HG03139 (cell line): ENCODE measurements at regions not wholly inside any gene's neighbourhood (a gene's known extent, or its start where the extent isn't known, plus 50 kb on each side); places are given as distances from the start of the nearest gene placed in this dataset.
A peak's percentile ranks its signal among the peaks of the same experiment; 100 is the strongest.
"Not testable (repeated sequence)": the region's sequence is repeated elsewhere in the genome, so short reads cannot be mapped to it uniquely, and the experiment has no call there.

Experiments used
- ATAC-seq: cut with Tn5 transposase; IDR thresholded peaks from one replicate; pipeline ENCODE4 v1.9.1; 2021; ENCODE audit not compliant: unreplicated experiment

DNA sequence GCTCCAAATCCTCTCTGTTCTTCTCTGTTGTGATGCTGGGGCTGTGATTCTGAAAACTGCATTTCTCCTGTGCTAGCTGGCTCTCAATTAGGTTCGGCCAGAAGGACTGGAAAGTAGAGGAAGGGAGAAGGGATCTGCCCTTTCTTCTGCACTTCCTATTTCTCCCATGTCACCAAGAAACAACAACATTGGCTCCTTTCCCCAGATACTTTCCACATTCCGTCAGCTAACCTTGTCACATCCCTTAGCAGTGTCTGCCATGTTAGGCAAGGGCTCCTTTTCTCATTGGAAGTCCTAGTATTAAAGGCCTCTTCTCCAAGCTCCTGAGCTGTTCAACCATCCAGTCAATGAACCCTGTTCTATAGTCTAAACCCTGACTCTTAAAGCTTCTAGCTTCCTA, 171.1 kb downstream of the ZNF621 start:
- no peak for ATAC-seq

DNA sequence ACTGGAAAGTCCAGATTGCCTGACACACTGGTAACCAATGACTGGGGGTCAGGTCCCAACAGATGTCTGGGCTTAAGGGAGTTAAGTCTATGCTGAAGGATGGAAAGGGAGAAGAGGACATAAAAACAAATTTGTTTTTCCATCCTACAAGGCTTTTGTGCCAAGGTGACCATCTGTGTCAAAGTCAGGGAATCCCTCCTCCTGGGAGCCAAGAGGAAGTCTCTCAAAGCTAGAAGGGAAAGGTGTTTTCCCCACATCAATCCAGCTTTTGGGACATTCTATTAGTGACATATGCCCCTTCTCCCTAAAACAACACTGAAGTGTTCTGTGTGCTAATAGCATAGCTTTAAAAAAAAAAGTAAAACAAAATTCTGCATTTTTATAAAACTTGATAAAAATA, 173.9 kb downstream of the ZNF621 start:
- ATAC-seq = not testable (repeated sequence)

DNA sequence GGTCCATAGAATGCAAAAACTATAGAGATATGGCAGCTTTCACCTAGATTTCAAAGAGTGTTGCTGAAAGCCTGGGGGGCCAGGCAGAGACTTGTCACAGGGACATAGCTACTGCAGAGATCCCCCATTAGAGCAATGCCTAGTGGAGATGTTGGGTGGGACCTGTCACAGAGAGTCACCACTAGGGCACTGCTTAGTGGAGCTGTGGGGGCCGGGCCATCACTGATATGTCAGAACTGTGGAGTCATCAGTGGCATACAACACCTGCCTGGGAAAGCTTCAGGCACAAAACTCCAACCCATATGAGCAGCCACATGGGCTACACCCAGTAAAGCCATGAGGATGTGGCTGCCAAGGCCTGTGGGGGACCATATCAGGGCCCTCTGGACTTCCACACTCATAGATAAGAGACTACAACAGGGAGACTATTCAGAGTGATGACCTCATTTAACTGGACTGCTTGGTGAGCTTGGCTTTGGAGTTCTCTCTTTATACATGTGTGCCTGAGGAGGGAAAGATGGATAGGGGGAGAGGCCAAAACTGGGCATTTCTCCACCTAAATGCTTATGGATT, 176.3 kb downstream of the ZNF621 start:
- no peak for ATAC-seq

DNA sequence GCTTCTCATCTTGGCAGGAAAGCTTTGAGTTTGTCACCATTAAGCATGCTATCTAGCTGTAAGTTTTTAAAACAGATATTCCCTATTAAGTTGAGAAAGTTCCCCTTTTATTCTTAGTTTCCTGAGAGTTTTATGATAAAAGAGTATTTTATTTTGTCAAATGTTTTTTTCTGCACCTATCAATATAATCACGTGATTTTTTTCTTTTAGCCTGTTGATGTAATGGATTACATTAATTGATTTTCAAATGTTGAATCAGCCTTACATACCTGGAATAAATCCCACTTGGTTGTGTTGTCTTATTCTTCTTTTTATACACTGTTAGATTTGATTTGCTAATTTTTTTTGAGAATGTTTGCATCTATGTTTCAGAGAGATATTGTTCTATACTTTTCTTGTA, 179.5 kb downstream of the ZNF621 start:
- ATAC-seq = no peak

DNA sequence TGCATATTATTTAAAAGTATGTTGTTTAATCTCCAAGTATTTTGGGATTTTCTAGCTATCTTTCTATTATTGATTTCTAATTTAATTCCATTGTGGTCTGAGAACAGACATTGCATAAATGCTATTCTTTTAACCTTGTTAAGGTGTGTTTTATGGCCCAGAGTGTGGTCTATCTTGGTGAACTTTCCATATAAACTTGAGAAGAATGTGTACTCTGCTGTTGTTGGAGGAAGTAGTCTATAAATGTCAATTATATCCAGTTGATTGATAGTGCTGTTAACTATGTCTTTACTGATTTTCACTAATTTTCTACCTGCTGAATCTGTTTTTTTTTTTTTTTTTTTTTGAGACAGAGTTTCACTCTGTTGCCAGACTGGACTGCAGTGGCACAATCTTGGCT, 180.9 kb downstream of the ZNF621 start:
- no peak for ATAC-seq

DNA sequence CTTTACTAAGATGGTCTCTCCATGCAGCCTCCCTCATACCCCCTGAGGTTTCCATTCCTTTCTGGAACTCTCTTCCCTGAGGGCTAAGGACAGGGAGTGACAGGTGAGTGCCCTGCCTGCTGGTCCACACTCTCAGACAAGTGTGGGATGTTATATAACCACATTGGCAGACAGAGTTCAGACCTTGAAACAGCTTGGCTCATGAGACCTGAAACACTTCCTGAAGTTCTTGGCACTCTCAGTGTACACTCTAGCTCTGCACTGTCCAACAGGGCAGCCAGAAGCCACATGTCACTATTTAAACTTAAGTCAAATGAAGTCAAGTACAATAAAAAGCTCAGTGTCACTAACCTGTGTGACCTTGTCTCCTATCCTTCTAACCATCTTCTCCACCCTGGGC, 188.5 kb downstream of the ZNF621 start:
- no peak for ATAC-seq

DNA sequence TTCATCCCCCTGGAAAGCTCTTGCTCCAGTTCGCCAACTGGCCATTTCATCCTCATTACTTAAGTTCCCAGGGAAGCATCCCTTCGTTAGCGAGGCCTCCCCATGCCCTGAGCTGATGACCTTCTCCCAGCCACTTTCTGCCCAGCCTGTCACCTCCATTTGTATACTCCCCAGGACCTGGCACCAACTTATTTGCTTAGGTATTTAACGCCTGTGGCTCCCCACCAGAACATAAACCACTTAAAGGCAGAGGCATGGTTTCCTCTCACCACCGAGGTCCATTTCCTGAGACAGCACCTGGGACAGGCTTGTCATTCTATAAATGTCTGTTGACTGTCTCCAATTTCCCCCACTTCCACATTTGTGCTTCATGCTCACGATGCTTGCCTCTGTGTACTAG, 189.0 kb downstream of the ZNF621 start:
- ATAC-seq = no peak

DNA sequence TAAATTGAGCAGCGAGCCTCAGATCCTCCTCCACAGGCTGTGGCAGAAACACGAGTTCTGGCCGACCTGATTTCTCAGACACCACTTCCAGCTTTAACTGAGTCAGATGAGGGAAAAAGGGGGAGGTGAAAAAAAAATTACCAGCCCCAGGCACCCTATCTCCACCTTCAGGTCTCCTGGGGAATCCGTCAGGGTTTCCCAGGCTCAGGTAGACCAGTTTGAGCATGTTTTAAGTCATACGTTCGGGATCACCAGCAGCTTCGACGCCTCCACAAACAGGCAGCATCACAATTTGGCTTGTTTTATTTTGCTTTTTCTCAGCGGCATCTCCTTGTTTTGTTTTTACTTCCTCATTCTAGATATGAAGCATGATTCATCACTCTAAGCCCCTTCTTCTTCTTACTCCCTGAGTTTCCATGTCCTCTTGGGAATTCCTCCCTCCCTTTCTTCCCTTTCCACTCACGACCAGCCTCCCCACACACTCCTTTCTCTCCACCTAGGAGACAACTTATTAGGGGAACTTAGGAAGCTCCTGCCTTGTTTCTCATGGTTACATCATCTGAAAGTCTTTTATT, 190.1 kb downstream of the ZNF621 start:
- no peak for ATAC-seq

DNA sequence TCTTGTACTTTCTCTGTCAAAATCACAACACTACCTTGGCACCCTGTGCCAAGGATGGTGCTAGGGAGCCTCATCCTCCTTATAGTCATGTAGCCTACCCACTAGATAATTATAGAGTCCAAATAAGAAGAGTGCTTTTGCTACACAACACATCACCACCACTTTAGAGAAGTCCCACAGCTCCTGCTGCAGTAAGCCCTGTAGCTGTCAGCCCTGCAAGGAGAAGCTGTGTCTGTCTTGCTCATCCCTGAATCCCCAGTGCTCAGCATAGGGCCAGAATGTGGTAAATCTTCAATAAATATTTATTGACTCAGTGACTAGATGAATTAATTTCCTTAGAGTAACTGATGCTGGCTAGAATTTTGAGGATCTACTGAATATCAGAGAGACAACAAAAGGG, 190.8 kb downstream of the ZNF621 start:
- ATAC-seq = no peak

DNA sequence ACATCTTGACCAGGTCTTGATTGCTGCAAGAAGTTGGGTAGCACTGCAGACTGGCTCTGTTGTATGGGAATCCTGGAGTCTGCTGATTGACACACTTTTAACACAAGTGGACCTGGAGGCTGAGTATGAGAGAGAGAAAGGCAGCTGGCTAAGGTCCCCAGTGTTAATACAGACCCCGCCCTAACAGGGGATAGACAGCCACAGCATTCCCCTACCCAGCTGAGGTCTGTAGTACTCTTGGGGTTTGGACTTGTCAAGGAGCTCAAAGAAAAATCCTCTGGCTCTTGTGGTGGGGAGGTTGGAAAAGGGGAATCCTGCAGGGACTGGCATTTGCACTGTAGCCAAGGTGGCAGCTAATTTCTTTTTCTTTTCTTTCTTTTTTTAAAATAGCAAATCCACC, 192.7 kb downstream of the ZNF621 start:
- ATAC-seq = no peak

DNA sequence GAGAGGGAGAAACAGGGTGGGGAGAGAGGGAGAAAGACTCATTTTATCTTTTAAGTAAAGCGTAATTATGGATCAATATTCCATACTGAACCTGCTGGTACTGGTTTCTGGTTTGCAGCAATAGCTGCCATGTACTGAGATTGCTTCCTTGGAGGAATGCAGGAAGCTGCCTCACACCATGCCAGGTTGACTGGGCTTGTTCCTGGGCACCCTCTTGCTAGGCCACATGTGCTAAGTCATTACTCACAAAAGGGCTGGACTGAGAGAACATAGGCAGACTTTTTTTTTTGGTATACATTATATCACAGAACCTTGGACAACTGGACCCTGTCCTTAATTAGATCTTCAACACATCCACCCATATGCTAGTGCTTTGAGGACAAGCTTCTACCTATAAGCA, 193.4 kb downstream of the ZNF621 start:
- peak; percentile 13 for ATAC-seq

DNA sequence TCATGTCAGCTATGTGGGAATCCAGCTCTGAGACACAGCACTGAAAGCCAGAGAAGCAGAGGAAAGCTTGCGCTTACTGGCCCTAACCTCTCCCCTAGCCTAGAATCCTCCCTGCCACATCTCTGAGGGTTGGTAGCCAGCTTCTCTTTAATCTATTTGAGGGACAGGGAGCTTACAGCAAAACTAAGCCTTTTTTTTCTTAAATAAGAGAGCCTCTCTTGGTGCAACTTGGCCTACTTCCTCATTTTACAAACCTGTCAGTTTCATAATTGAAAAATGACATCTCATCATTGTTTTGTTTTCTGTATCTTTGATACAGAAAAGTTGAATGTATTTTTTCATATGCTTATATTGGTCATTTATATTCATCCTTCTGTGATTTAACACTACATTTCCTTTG, 193.9 kb downstream of the ZNF621 start:
- ATAC-seq = peak; percentile 88

DNA sequence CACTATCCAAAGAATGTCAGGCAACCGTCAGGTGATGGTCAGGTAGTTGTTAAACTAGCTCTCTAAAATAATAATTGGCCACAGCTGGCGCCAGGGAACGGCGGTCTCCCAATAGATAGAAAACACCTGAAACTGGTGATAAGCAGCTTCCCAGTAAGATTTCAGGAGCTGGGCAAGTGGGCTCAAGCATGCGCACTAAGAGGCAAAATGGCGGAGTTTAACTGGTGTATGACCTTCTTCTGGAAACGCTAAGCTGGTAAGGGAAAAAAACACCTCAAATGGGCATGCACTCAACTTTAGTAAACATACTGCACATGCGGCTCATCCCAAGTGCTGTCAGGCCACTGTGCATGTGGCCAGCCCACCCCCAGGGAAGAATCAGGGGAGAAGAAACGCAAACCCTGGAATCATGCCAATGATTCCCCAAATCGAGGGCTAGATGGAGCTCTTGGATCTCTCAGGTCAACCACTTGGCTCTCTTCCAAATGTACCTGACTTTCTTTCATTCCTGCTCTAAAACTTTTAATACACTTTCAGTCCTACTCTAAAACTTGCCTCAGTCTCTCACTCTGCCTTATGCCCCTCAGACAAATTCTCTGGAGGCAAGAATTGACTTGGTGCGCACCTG, 195.0 kb downstream of the ZNF621 start:
- no peak for ATAC-seq

DNA sequence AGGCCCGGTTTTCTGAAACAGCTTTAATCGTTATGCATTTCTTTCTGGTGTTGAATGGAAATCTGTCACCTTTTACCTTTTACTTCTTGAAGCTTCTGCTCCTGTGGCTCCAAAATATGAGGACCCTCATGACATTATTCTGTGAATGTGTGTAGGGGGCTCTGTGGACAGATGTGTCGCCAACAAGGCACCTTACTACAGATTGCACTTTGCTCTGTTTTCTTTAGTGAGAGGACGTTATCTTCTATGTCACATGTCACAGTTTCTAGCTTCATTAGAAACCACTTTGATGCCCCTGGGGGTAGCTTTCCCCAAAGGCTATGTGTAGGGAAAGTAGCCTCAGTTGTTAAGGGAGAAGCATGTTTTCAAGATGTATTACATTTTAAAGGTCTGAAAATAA, 195.6 kb downstream of the ZNF621 start:
- ATAC-seq = no peak

DNA sequence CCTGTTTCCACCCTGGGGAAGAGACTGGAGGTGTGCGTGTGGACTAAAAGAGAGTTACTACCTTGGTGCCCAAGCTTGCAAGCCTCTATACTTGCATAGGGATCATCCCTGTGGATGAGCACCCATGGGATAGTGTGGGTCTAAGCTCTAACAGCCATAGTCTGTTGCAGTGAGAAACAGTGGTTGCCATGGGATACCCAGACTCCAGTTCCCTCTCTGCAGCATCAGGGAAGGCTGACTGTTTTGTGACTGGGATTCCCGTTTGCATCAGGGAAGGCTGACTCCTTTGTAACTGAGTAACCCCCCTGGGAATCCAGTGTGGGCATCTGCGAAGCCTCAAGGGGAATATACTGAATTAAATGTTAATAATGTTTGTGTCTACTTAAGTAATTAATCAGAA, 196.1 kb downstream of the ZNF621 start:
- ATAC-seq = no peak

DNA sequence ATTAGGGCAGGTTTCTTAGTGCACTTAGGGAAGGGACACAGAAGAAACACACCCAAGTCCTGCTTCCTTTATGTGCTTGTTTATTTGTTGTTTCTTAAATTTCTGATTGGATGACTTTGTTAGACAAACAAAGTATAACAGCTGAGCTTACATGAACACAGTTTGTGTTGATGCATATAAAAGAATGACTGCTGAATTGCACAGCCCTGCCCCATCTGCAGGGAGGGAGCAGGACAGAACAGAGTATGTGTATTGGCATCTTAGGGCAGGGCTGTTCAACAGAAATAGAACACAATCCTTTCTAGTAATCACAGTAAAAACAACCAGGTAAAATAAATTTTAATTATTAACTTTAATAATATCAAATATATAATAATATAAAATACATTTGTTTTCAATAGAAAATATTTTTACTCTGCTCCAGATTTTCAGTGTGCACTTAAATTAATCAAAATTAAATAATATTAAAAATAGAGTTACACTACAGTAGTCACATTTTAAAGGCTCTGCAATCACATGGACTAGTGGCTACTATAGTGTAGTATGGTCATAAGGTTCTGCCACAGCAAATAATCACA, 198.4 kb downstream of the ZNF621 start:
- no peak for ATAC-seq

DNA sequence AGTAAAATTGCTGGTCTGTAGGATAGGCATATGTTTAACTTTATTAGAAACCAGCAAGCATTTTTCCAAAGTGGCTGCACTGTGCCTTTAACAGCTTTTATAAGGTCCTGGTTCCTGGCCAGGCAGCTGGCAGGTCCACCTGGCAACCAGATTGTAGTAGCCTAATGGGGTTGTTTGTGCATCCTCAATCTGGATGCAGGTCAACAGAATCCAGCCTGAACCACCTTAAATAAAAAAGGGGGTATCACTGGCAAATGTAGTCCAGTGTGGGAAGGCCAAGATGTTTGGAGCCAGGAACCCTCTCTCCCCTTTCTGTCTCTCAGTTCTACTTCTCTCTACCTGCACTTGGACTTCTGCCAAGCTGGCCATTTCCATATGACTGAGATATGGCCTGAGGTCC, 200.3 kb downstream of the ZNF621 start:
- ATAC-seq = no peak

DNA sequence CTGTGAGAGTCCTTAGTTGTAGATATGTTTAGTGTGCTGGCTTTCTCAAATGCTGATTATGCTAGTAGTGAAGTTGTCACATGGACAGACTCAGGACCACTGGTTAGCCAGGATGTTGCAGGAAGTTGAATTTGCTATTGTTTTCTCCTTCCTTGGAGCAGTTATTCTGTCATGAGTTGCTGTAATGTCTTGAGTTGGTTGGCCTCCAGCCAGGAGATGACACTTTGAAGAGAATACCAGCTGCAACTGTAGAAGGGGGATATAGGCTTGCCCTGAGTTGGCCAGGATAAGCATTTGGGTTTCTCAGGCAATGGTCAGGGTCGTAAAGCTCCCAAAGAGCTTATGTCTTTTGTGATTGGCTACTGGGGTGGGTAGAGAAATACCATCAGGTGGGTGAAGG, 206.7 kb downstream of the ZNF621 start:
- no peak for ATAC-seq

DNA sequence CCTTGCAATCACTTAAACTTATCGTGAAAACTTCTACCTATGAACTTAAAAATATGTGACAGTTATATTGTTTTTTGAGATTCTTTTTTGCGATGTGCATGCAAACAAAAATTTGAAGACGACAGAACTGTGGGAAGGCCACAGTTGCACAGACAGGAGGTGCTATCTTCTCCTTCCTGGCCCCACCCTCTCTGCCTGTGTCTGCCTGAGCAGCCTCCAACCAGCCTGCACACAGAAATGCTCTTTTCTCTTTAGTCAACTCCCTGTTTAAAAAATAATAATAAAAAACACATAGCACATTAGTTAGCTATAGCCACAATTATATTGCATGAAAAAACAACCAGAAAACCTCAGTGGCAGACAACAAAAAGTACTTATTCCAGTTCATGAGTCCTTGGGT, 212.2 kb downstream of the ZNF621 start:
- no peak for ATAC-seq

DNA sequence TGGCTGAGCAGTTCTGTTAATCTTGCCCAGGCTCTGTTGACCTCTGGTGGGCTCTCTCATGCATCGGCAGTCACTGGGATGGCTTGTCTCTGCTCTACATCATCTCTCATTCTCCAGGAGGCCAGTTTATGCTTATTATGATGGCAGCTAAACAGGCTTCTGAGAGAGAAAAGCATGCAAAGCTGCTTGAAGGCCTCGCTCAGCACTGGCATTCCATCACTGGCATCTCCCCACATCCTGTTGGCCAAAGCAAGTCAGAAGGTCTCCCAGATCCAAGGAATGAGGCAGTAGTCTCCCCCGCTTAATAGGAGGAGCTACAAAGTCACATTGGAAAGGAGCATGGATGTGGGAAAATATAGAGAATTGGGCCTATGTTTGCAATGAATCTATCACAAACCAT, 212.6 kb downstream of the ZNF621 start:
- no peak for ATAC-seq

DNA sequence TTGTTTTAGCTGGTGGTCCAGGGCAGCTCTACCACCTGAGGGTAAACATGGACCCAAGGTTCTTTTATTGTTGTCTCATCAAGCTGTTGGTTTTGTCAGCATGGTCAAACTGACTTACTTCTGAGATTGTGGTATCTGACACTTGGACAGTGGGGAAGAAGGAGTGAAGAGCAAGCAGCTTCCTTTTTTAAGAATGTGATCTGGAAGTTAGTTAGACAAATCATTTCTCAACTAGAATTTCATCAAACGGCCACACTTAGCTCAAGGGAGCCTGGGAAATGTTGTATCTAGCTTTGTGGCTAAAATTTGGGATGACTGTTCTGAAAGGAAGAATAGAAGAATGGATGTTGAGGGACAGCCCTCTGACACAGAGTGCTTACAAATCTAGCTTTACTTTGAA, 215.2 kb downstream of the ZNF621 start:
- no peak for ATAC-seq

DNA sequence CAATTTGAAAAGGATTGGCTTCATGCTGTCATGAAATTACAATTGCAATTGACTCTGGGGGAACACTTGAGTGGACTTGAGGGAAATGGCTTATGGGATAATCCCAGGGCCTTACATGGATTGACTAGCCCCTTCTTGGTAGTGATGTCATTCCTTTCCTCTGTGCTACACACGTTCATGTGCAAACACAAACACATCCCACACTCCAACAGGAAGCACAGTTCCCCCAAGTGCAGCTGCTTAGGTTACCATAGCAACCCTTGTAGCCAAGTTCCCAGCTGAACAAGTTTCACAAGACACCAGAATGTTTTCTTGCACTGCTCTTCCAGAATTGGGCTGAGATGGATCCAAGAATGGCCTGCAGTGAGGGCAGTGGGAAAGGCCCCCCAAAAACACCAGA, 217.0 kb downstream of the ZNF621 start:
- ATAC-seq = no peak
